Fibroblast of skin of right quadriceps (primary cell): ENCODE measurements at regions not wholly inside any gene's neighbourhood (a gene's known extent, or its start where the extent isn't known, plus 50 kb on each side); places are given as distances from the start of the nearest gene placed in this dataset.
"Not testable (repeated sequence)": the region's sequence is repeated elsewhere in the genome, so short reads cannot be mapped to it uniquely, and the experiment has no call there.

Source experiments
- DNase-seq: peaks from one replicate; pipeline ENCODE4 v3.0.0-alpha.2; 2013

DNA sequence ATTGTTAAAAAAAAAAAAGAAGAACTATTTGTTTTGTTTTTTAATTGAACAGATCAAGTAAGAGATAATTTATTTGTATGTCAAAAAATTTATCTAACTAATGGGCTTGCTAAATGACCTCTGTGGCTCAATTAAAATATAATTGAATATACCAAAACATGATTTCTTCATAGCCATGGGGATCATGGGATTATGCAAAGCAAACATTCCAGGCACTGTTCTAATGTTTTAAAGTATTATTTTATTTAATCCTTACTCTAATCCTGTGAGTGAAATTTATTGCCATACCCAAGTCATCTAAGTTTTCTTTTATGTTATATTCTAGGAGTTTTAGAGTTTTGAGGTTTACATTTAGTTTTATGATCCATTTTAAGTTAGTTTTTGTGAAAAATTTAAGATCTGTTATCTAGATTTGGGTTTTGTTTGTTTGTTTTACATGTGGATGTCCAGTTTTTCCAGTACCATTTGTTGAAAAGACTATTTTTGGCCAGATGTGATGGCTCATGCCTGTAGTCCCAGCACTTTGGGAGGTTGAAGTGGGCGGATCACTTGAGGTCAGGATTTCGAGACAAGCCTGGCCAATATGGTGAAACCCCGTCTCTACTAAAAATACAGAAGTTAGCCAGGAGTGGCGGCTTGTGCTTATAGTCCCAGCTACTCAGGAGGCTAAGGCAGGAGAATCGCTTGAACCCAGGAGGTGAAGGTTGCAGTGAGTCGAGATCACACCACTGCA is 52.3 kb upstream of the CNOT10 start:
- DNase-seq, result no peak

DNA sequence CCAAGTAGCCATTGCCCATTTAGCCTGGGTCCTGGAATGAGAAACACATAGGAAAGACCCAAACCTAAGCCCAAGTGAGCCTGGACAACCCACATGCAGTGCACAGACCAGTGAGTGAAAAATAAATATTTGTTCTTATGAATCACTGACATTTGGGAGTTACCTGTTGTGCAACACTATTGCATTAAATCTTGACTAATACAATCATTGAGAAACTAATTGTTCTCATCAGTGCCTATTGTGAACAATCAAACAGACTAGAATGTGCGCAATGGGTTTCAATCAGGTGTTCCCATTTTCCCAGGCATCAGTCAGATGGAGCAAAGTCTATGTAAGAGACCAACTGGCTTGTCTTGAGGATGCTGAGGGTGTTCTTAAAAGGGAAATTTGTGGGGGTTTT is 54.7 kb upstream of the CNOT10 start:
- no peak for DNase-seq

DNA sequence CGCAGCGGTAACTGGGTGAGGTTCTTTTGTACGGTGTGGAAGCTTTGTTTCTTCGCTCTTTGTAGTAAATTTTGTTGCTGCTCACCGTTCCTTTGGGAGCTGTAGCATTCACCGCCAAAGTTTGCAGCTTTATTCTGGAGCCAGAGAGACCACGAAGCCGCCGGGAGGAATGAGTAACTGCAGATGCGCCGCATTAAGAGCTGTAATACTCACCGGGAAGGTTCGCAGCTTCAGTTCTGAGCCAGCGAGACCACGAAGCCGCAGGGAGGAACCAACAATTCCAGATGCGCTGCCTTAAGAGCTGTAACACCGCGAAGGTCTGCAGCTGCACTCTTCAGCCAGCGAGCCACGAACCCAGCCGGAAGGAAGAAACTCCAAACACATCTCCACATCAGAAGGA is 56.0 kb upstream of the DYNC1LI1 start:
- DNase-seq, result peak; percentile 29

DNA sequence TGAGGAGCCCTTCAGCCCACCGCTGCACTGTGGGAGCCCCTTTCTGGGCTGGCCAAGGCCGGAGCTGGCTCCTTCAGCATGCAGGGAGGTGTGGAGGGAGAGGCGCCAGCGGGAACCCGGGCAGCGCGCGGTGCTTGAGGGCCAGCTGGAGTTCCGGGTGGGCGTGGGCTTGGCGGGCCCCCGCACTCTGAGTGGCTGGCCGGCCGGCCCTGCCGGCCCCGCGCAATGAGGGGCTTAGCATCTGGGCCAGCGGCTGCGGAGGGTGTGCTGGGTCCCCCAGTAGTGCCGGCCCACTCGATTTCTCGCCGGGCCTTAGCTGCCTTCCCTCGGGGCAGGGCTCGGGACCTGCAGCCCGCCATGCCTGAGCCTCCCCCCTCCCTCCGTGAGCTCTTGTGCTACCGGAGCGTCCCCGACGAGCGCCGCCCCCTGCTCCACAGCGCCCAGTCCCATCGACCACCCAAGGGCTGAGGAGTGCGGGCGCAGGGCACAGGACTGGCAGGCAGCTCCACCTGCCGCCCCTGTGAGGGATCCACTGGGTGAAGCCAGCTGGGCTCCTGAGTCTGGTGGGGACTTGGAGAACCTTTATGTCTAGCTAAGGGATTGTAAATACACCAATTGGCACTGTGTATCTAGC is 55.0 kb upstream of the DYNC1LI1 start:
- DNase-seq, result not testable (repeated sequence)

DNA sequence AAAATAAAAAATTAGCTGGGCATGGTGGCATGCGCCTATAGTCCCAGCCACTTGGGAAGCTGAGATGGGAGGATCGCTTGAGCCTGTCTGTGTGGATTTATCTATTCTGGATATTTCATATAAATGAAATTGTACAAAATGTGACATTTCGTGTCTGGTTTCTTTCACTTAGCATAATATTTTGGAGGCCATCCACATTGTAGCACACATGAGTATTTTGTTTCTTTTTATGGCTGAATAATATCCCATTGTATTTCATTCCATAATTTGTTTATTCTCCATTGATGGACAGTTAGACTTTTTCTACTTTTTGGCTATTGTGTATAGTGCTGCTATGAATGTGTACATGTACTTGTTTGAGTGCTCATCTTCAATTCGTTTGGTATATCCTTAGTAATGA is 52.9 kb upstream of the DYNC1LI1 start:
- no peak for DNase-seq

DNA sequence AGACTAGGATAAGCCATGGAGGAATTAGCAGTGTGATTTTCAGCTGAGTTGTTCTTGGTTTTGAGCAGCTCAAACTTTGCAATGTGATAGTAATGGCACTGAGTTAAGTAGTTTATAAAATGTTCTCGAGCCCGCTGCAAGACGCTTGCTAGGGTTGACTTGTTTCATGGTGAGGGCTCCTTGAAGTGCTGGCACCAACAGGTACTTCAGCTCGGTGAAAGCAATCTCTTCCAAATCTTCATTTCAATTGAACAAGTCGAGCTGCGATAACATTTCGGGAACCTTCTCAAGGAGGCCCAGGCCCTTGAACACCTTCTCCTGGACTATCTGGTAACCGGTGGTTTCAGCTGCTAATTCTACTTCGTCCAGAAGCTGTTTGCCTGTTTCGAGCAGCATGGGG is 50.8 kb upstream of the DYNC1LI1 start:
- no peak for DNase-seq

DNA sequence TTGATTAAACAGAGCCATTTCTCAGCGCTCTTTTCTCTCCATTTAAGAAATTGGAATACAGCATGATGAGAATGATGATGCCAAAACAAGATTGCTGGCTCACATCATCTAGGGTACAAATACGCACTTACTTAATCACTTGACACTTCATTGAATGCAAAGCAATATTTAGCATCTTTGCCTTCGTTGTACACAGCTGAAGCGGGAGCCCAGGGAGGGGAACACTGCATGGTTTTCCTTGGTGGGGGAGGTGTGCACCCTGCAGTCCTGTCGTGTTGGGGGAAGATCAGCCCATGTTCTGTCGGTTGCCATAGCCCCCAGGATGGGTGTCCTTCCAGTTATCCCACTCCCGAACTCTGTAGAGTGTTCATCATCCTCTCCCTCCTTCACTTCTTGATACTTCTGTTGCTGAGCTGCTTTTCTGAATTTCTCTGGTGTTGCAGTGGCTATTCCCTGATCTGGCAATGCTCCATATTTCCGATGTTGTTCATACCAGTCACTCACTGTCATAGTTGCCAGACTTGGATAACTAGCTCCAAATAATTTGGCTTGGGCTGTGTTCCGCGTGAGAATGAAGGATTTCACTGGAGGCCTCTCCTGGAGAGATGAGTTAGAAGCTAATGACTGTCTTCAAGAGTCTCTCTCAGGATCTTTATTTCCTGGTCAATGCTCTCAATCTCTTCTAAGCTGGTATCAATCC is 50.1 kb upstream of the DYNC1LI1 start:
- DNase-seq, result no peak
